ENCODE measurements at regions not wholly inside any gene's neighbourhood (a gene's known extent, or its start where the extent isn't known, plus 50 kb on each side); places are given as distances from the start of the nearest gene placed in this dataset.

GRCh38 chr6:48560408-48560807 lies 449.4 kb upstream of the PTCHD4 start:
- TF ChIP-seq CREB1 (IDR thresholded peaks at IDR 0.05; ENCODE audit: low read depth), result no peak
- no peak for TF ChIP-seq REST (IDR thresholded peaks at IDR 0.05; ENCODE audit: low read depth)
- TF ChIP-seq, protein P1, sequence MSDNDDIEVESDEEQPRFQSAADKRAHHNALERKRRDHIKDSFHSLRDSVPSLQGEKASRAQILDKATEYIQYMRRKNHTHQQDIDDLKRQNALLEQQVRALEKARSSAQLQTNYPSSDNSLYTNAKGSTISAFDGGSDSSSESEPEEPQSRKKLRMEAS (IDR thresholded peaks at IDR 0.05), result no peak
- no peak for TF ChIP-seq ZBTB7A (IDR thresholded peaks at IDR 0.05; ENCODE audit: low read depth)

- TF ChIP-seq TCF12 (IDR thresholded peaks at IDR 0.05; ENCODE audit: low read depth) (no peak), REST (IDR thresholded peaks at IDR 0.05; ENCODE audit: low read depth) (no peak), EGR1 (IDR thresholded peaks at IDR 0.05) (no peak), RAD21 (IDR thresholded peaks at IDR 0.05; ENCODE audit: low read depth) (no peak), TEAD4 (IDR thresholded peaks at IDR 0.05) (no peak), FOXM1 (IDR thresholded peaks at IDR 0.05; ENCODE audit: borderline replicate concordance, low read depth) (no peak)
- TF ChIP-seq, protein P2, sequence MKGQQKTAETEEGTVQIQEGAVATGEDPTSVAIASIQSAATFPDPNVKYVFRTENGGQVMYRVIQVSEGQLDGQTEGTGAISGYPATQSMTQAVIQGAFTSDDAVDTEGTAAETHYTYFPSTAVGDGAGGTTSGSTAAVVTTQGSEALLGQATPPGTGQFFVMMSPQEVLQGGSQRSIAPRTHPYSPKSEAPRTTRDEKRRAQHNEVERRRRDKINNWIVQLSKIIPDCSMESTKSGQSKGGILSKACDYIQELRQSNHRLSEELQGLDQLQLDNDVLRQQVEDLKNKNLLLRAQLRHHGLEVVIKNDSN (IDR thresholded peaks at IDR 0.05), result no peak
These were observed 442.6 kb upstream of the PTCHD4 start for GRCh38 chr6:48553467-48554189.

GRCh38 chr6:48552905-48553304 lies 441.9 kb upstream of the PTCHD4 start:
- TF ChIP-seq, protein P2 (IDR thresholded peaks at IDR 0.05), result no peak
- no peak for TF ChIP-seq TAF1 (IDR thresholded peaks at IDR 0.05; ENCODE audit: low read depth)
- no peak for TF ChIP-seq TEAD4 (IDR thresholded peaks at IDR 0.05)
- no peak for TF ChIP-seq CREB1 (IDR thresholded peaks at IDR 0.05; ENCODE audit: low read depth)
- TF ChIP-seq ZBTB7A (IDR thresholded peaks at IDR 0.05; ENCODE audit: low read depth), result no peak
- TF ChIP-seq NFIC (IDR thresholded peaks at IDR 0.05), result no peak
- TF ChIP-seq REST (IDR thresholded peaks at IDR 0.05; ENCODE audit: low read depth), result no peak
- no peak for TF ChIP-seq EGR1 (IDR thresholded peaks at IDR 0.05)
- no peak for TF ChIP-seq EP300 (IDR thresholded peaks at IDR 0.05; ENCODE audit: borderline replicate concordance)
- no peak for TF ChIP-seq YY1 (IDR thresholded peaks at IDR 0.05; ENCODE audit: low read depth)

GRCh38 chr6:48550603-48551002 lies 439.6 kb upstream of the PTCHD4 start:
- TF ChIP-seq TEAD4 (IDR thresholded peaks at IDR 0.05) (no peak), TAF1 (IDR thresholded peaks at IDR 0.05; ENCODE audit: low read depth) (no peak), CEBPB (IDR thresholded peaks at IDR 0.05) (no peak), NFIC (IDR thresholded peaks at IDR 0.05) (no peak), YY1 (IDR thresholded peaks at IDR 0.05; ENCODE audit: low read depth) (no peak), CREB1 (IDR thresholded peaks at IDR 0.05; ENCODE audit: low read depth) (no peak), TCF12 (IDR thresholded peaks at IDR 0.05; ENCODE audit: low read depth) (no peak), EP300 (IDR thresholded peaks at IDR 0.05; ENCODE audit: borderline replicate concordance) (no peak), RAD21 (IDR thresholded peaks at IDR 0.05; ENCODE audit: low read depth) (no peak)
- TF ChIP-seq, protein P1 (IDR thresholded peaks at IDR 0.05), result no peak
- TF ChIP-seq, protein P2 (IDR thresholded peaks at IDR 0.05), result no peak

Data from Ishikawa (cell line).